Body of pancreas (tissue), 4 donors: ENCODE measurements at regions not wholly inside any gene's neighbourhood (a gene's known extent, or its start where the extent isn't known, plus 50 kb on each side); places are given as distances from the start of the nearest gene placed in this dataset.

ENCODE experiments used
- POLR2A ChIP-seq, 3 donors: fragments of 450-650 bp; IDR thresholded peaks; one replicate each; pipeline ENCODE4 v1.6.1; 2016; ENCODE audit warnings: antibody characterized with exemption in 3 of 3, mild to moderate bottlenecking in 2 of 3
- TF ChIP-seq, protein P1 (sequence below), 7 experiments: fragments of 450-650 bp in 4 of 7; fragments of 200-600 bp in 3 of 7; sonication (generic) in 3 of 7; IDR thresholded peaks; one replicate each; pipeline ENCODE4 v1.5.1; 2016 to 2019; ENCODE audit warnings: antibody characterized with exemption in 7 of 7

- TF ChIP-seq, protein P1, sequence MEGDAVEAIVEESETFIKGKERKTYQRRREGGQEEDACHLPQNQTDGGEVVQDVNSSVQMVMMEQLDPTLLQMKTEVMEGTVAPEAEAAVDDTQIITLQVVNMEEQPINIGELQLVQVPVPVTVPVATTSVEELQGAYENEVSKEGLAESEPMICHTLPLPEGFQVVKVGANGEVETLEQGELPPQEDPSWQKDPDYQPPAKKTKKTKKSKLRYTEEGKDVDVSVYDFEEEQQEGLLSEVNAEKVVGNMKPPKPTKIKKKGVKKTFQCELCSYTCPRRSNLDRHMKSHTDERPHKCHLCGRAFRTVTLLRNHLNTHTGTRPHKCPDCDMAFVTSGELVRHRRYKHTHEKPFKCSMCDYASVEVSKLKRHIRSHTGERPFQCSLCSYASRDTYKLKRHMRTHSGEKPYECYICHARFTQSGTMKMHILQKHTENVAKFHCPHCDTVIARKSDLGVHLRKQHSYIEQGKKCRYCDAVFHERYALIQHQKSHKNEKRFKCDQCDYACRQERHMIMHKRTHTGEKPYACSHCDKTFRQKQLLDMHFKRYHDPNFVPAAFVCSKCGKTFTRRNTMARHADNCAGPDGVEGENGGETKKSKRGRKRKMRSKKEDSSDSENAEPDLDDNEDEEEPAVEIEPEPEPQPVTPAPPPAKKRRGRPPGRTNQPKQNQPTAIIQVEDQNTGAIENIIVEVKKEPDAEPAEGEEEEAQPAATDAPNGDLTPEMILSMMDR (IDR thresholded peaks at IDR 0.05) = no peak
- no peak for TF ChIP-seq POLR2A (IDR thresholded peaks at IDR 0.05)
Observed at GRCh38 chr12:25412735-25413134, 140.3 kb downstream of the LMNTD1 start.
